ENCODE measurements at regions not wholly inside any gene's neighbourhood (a gene's known extent, or its start where the extent isn't known, plus 50 kb on each side); places are given as distances from the start of the nearest gene placed in this dataset.
"Not testable (repeated sequence)": the region's sequence is repeated elsewhere in the genome, so short reads cannot be mapped to it uniquely, and the experiment has no call there.

DNA sequence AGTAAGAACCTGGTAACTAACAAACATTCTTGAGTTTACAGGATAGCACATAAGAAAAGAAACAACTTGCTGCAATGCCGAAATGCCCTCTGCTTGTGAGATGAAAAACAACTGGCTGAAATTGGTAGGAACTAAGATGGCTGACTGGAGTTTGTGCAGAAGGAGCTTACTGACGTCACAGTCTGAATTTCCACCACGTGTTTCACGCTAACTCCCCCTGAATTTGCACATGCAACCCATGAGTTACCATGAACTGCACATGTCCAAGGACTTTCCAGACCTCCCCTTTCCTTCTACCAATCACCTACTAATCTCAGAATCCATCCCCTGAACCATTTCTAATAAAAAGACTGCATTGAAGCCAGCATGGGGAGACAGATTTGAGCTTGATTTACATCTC, 86.3 kb upstream of the KCND2 start:
- DNase-seq (ENCODE audit: low read depth): no peak

DNA sequence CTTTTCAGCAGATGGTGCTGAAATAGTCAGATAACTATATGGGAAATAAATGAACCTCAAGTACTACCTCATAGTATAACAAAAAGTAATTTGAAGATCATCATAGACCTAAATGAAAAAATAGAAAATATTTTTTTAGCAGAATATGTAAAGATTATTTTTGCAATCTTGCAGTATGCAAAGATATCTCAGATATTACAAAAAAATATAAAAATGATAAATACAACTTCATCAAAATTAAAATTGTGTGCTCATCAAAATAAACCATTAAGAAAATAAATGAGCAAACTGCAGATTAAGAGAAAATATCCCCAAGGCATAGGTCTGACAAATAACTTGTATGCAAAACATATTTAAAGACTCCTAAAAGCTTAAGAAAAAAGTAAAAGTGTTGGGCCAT, 83.4 kb upstream of the KCND2 start:
- DNase-seq (ENCODE audit: low read depth): no peak

DNA sequence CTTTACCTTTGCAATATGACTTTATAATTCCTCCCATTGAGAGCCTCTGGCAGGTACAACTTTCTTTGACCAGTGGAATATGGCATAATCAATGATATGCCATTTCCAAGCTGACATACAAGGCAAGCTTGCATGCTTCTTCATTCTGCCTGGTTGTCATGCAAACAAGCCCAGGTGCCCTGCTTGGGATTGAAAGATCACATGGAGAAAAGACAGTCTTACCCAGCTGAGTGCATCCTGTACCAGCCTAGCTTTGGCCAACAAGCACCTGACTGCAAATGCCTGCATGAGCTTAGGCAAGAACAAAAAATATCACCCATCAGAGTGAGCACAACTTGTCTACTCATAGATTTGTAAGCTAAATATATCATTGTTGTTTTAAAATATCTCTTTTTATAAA, 82.9 kb upstream of the KCND2 start:
- no peak for DNase-seq (ENCODE audit: low read depth)

DNA sequence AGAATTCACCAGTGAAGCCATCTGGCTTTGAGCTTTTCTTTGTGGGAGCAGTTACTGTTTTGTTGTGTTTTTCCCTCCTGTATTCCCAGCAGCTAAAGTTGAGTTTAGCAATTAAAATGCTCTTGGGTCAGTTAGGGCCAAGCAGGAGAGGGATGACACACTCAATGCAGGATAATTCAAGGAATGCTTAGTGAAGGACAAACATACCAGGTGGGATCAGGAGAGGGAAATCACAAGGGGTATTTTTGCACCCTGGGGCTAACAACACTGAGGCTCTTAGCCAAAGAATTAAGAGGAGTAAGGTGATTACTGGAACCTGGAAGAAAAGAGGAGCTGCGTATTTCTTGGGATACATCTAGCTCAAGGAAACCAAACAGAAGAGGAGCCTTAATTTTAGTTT, 82.4 kb upstream of the KCND2 start:
- no peak for DNase-seq (ENCODE audit: low read depth)

DNA sequence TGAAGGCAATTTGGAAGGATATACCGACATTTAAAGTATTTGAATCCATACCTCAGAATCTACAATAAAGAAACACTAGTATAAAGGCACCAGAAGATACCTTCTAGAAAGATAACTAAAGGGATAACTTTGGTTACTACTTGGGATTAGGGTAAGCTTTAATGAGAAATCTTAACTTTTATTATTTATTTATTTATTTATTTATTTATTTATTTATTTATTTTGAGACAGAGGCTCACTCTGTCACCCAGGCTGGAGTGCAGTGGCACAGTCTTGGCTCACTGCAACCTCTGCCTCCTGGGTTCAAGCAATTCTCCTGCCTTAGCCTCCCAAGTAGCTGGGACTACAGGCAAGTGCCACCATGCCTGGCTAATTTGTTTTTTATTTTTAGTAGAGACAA, 81.6 kb upstream of the KCND2 start:
- not testable (repeated sequence) for DNase-seq (ENCODE audit: low read depth)

DNA sequence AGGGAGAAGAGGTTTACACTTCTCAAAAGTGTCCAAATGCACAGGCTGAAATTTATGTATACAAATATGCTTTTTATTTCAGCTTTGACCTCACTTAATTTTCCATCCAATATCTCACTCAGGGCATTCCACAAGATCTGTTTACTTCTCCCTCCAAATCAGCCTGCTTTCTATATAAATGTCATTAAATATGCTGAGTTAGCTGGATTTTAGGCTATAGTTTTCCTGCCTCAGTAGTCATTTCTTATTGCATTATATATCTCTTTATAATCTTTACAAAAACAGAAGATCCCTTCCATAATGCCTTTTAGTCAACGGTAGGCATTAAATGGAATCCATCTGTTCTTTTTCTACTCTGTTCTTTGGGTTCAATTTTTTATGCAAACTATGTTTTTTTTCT, 71.7 kb upstream of the KCND2 start:
- no peak for DNase-seq (ENCODE audit: low read depth)

DNA sequence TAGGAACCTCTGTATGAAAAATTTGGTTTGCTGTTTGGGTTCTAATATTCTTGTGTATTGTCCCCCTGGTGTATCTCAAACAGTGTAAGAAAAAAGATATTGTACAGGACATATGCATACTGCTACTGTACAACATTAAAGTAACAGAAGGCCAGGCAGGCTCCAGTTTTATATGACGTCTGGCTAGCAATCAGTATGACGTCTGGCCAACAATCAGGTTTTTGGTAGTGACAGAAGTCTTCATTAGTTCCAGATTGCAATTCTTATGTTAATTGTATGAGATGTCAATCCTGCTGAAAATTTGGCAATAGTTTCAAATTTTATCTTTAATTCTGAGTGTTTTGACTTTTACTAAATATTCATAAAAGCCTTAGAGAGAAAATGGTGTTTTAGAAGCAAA, 67.9 kb upstream of the KCND2 start:
- no peak for DNase-seq (ENCODE audit: low read depth)

- no peak for DNase-seq (ENCODE audit: low read depth)
Observed at GRCh38 chr7:120207037-120207436, 65.9 kb upstream of the KCND2 start.

GRCh38 chr7:120215654-120216053, 57.3 kb upstream of the KCND2 start:
- no peak for DNase-seq (ENCODE audit: low read depth)

DNA sequence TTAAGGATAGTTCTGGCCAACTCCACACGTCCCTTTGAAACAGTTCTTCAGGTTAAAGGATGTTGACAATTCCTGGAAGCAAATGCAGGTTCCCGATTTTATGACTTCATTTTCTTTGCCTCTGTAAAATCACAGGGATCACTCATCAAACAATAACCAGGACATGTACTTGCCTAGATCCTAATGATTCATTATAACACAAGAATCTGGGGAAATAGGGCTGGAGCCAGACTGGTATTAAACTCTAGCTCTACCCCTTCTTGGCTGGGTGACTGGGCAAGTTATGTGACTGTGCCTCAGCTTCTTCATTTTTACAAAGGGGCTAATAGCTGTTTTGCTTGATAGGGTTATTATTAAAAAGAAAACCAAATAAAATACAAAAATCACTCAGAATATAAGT, 56.0 kb upstream of the KCND2 start:
- DNase-seq (ENCODE audit: low read depth): no peak

DNA sequence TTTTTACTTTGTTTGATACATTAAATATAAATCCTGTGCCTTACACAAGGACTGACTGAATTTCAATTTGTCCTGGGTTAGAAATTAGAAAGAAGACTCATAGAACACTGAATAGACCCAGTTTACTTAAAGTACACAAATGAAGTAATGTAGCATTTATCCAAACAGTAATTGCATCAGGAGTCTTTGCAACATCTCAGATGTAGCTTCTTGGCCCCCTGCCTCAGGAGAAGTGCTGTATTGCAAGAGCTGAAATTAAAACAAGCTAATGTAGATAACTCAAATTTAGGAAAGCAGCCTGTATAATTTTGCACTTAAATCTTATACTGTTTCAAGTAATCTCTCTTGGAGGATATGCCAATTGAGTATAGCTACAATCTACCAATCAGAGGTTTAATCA, 54.3 kb upstream of the KCND2 start:
- DNase-seq (ENCODE audit: low read depth): no peak

GRCh38 chr7:120221666-120222065, 51.3 kb upstream of the KCND2 start:
- DNase-seq (ENCODE audit: low read depth): no peak

All from HS-5 (cell line).